ENCODE measurements at regions not wholly inside any gene's neighbourhood (a gene's known extent, or its start where the extent isn't known, plus 50 kb on each side); places are given as distances from the start of the nearest gene placed in this dataset.

DNA sequence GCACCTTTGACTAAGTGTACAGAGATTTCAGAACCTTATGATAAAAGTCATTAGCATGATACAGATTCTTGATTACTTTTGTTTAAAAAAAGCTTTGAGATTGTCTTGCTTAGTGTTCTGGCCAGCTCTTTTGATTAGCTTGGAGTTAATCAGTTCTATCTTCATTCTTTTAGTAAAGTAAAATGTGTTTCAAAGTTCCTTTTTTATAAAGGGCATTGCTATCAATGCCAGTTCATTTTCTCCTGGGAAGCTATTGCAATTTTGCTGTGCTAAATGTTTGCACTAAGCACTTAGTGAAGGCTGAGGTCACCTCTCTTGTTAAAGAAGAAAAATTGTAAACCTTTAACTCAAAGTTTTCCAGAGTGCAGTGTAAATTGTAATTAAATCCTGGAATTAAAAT lies 946.7 kb upstream of the TMPRSS15 start:
- Histone ChIP-seq H3K9me3 (no peaks in the 10 kb centered on the region), H3K27ac (no peak overlapping the region), H3K4me3 (no peak overlapping the region), H3K36me3 (no peaks in the 10 kb centered on the region), H3K4me1 (no peaks in the 10 kb centered on the region), H3K27me3 (no peaks in the 10 kb centered on the region)
- no peak for ATAC-seq
- TF ChIP-seq EP300 (IDR thresholded peaks at IDR 0.05) (no peak), POLR2A (IDR thresholded peaks at IDR 0.05) (no peak), POLR2AphosphoS5 (IDR thresholded peaks at IDR 0.05) (no peak)
- TF ChIP-seq, protein P1, sequence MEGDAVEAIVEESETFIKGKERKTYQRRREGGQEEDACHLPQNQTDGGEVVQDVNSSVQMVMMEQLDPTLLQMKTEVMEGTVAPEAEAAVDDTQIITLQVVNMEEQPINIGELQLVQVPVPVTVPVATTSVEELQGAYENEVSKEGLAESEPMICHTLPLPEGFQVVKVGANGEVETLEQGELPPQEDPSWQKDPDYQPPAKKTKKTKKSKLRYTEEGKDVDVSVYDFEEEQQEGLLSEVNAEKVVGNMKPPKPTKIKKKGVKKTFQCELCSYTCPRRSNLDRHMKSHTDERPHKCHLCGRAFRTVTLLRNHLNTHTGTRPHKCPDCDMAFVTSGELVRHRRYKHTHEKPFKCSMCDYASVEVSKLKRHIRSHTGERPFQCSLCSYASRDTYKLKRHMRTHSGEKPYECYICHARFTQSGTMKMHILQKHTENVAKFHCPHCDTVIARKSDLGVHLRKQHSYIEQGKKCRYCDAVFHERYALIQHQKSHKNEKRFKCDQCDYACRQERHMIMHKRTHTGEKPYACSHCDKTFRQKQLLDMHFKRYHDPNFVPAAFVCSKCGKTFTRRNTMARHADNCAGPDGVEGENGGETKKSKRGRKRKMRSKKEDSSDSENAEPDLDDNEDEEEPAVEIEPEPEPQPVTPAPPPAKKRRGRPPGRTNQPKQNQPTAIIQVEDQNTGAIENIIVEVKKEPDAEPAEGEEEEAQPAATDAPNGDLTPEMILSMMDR (IDR thresholded peaks at IDR 0.05): no peak

DNA sequence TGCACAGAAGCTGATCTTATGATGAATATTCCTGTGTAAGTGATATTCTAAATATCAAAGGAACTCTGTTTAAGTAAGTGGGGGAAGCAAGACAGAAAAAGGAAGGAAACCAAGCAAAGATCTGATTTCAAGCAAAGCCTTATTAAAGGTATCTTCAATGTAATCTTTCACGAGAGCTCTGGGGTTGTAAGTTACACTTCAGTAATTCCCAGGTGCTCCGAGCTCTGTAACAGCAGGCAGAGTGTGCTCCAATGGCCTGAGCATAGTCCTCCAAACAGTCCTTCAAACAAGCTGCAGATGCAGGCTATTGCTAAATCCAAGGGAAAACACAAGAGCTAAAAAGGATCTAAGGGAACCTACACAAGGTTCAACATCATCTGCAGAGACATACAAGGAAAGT lies 949.7 kb upstream of the TMPRSS15 start:
- ATAC-seq: no peak
- WGBS, 2 donors (ENCODE audit: low coverage in 1 of 2): 76% methylated on average over 2 of the region's 2 CpGs; no CpG with 5 or more reads in 1 of the 2 donors
- TF ChIP-seq, protein P1 (IDR thresholded peaks at IDR 0.05): no peak
- TF ChIP-seq EP300 (IDR thresholded peaks at IDR 0.05) (no peak), POLR2AphosphoS5 (IDR thresholded peaks at IDR 0.05) (no peak), POLR2A (IDR thresholded peaks at IDR 0.05) (no peak)

DNA sequence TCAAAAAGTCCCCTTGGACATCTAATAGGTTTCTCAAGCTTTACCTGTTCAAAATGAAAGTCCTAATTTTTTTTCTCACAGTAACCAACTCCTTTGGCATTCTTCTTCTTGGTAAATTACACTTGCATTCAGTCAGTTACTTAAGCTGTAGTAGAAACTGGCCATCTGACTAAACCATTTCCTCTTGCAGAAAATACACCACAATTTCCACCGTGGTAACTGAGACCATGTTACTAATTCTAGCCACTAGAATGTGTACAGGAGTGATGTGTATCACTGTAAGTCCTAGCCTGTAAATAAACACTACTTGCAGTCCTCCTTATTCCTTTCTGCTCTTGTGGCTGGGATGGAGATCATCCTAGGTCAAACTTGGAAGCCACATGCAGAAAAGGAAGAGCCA lies 965.4 kb upstream of the TMPRSS15 start:
- Histone ChIP-seq H3K4me1 (no peaks in the 10 kb centered on the region), H3K9me3 (no peaks in the 10 kb centered on the region), H3K4me3 (no peak overlapping the region), H3K27ac (no peak overlapping the region), H3K36me3 (no peaks in the 10 kb centered on the region), H3K27me3 (no peaks in the 10 kb centered on the region)
- WGBS, 2 donors (ENCODE audit: low coverage in 1 of 2): 17 to 100% methylated on average over 1 of the region's 1 CpG
- ATAC-seq: no peak
- TF ChIP-seq EP300 (IDR thresholded peaks at IDR 0.05): no peak
- TF ChIP-seq, protein P1 (IDR thresholded peaks at IDR 0.05): no peak
- TF ChIP-seq POLR2A (IDR thresholded peaks at IDR 0.05): no peak
- no peak for TF ChIP-seq POLR2AphosphoS5 (IDR thresholded peaks at IDR 0.05)

More for the DNA sequence above, 949.7 kb upstream of the TMPRSS15 start:
- H3K9me3 ChIP-seq: no peaks in the 10 kb centered on the region
- H3K4me1 ChIP-seq: no peaks in the 10 kb centered on the region
- no peak overlapping the region for H3K4me3 ChIP-seq
- no peaks in the 10 kb centered on the region for H3K27me3 ChIP-seq
- H3K36me3 ChIP-seq: no peaks in the 10 kb centered on the region
- H3K27ac ChIP-seq: no peak overlapping the region

DNA sequence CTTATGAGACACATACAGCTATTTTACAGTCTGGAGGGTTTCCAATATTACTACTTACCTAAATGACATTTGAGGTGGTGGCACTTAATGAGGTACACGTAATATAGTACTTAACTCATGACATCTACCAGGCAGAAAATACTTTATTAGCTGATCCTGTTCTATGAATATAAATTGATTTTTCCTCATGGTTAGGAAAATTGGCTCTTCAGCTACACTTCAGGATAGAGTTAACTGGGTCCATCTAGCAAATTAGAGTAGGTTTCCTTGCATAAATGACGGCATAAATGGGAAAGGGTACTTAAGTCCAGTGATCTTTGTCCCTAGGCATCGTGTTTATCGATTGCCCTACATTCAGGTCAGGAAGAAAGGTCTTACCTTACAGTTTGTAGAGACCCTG lies 988.8 kb upstream of the TMPRSS15 start:
- Histone ChIP-seq H3K4me1 (no peaks in the 10 kb centered on the region), H3K9me3 (no peaks in the 10 kb centered on the region), H3K36me3 (no peaks in the 10 kb centered on the region), H3K27me3 (no peaks in the 10 kb centered on the region), H3K4me3 (no peak overlapping the region), H3K27ac (no peak overlapping the region)
- TF ChIP-seq POLR2AphosphoS5 (IDR thresholded peaks at IDR 0.05) (no peak), EP300 (IDR thresholded peaks at IDR 0.05) (no peak)
- TF ChIP-seq, protein P1 (IDR thresholded peaks at IDR 0.05): no peak
- 59 to 66% methylated on average over 4 of the region's 4 CpGs for WGBS, 2 donors (ENCODE audit: low coverage in 1 of 2)
- no peak for ATAC-seq

DNA sequence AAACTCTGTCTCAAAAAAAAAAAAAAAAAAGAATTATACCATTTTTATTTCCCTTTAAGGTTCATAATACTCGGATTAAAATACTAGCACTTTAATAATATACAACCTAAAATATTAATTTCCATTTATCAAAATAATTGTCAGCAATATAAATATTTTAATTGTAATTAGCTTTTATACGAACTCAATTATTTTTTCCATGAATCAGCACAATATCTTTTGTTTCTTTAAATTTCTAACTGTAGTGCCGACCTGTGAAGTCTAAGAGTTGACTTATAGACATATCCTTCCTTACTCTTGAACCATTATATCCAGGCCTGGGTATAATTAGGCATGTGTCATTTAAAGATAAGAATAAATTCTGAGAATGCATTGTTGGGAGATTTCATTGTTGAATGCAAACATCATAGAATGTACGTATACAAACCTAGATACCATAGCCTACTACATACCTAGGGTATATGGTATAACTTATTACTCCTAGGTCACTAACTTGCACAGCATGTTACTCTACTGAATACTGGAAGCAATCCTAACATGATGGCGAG lies 996.7 kb upstream of the TMPRSS15 start:
- Histone ChIP-seq H3K4me1 (no peaks in the 10 kb centered on the region), H3K27ac (no peak overlapping the region), H3K9me3 (no peaks in the 10 kb centered on the region), H3K36me3 (no peaks in the 10 kb centered on the region), H3K4me3 (no peak overlapping the region), H3K27me3 (no peaks in the 10 kb centered on the region)
- TF ChIP-seq, protein P1 (IDR thresholded peaks at IDR 0.05): no peak
- no peak for TF ChIP-seq POLR2A (IDR thresholded peaks at IDR 0.05)
- no peak for ATAC-seq
- WGBS, 2 donors (ENCODE audit: low coverage in 1 of 2): 70 to 80% methylated on average over 5 of the region's 5 CpGs

All from gastroesophageal sphincter (tissue), 4 donors.